Activated T-cell treated with anti-CD3 and anti-CD28 coated beads, Interleukin-2, amount 50 U/mL, for 24 hours (primary cell): ENCODE measurements at regions not wholly inside any gene's neighbourhood (a gene's known extent, or its start where the extent isn't known, plus 50 kb on each side); places are given as distances from the start of the nearest gene placed in this dataset.
"Not testable (repeated sequence)": the region's sequence is repeated elsewhere in the genome, so short reads cannot be mapped to it uniquely, and the experiment has no call there.

Experiments used
- DNase-seq: peaks from one replicate; pipeline ENCODE4 v3.0.0-alpha.2; 2020
- H3K27ac Mint-ChIP-seq: 2 replicates; pipeline ENCODE4 v1.8.0; 2020; ENCODE audit warnings: mild to moderate bottlenecking, mixed read lengths
- H3K27me3 Mint-ChIP-seq: 2 replicates; pipeline ENCODE4 v1.8.0; 2020; ENCODE audit warnings: mixed read lengths
- H3K36me3 Mint-ChIP-seq: 2 replicates; pipeline ENCODE4 v1.8.0; 2020; ENCODE audit warnings: low read depth, mixed read lengths
- H3K4me1 Mint-ChIP-seq: 2 replicates; pipeline ENCODE4 v1.8.0; 2020; ENCODE audit warnings: low read depth, mixed read lengths
- H3K4me3 Mint-ChIP-seq: 2 replicates; pipeline ENCODE4 v1.8.0; 2020; ENCODE audit warnings: mild to moderate bottlenecking, moderate library complexity, mixed read lengths
- H3K9me3 Mint-ChIP-seq: 2 replicates; pipeline ENCODE4 v1.8.0; 2020; ENCODE audit warnings: mixed read lengths

GRCh38 chr6:16020259-16020658 is 108.6 kb upstream of the MYLIP start:
- Mint-ChIP-seq H3K4me1 (no peaks in the 10 kb centered on the region), H3K9me3 (no peaks in the 10 kb centered on the region), H3K27ac (no peak overlapping the region), H3K4me3 (no peak overlapping the region), H3K36me3 (no peaks in the 10 kb centered on the region), H3K27me3 (peaks cover 11% of the 10 kb centered on the region)
- DNase-seq = no peak

DNA sequence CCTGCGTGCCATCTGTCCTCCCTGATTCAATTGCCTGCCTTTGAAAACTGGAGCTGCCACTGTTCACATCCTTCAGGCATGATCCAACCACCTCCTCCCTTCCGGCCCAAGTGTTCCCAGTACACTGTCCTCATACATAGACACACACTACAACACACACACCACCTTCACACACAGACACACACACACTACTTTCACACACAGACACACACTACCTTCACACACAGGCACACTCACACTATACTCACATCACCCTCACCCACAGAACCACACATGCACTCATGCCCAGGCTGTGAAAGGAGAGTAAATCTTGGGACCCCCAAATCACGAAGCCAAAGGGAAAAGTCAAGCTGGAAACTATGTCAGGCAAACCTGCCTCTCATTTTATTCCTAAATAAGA is 109.4 kb upstream of the MYLIP start:
- no peak overlapping the region for H3K4me3 Mint-ChIP-seq
- H3K27ac Mint-ChIP-seq = no peak overlapping the region
- H3K4me1 Mint-ChIP-seq = no peaks in the 10 kb centered on the region
- no peak for DNase-seq
- no peaks in the 10 kb centered on the region for H3K36me3 Mint-ChIP-seq
- no peaks in the 10 kb centered on the region for H3K9me3 Mint-ChIP-seq
- peaks cover 11% of the 10 kb centered on the region for H3K27me3 Mint-ChIP-seq

GRCh38 chr6:16018626-16019025 is 110.3 kb upstream of the MYLIP start:
- no peaks in the 10 kb centered on the region for H3K9me3 Mint-ChIP-seq
- no peak for DNase-seq
- peaks cover 7% of the 10 kb centered on the region for H3K27me3 Mint-ChIP-seq
- no peaks in the 10 kb centered on the region for H3K4me1 Mint-ChIP-seq
- H3K27ac Mint-ChIP-seq = no peak overlapping the region
- H3K36me3 Mint-ChIP-seq = no peaks in the 10 kb centered on the region
- no peak overlapping the region for H3K4me3 Mint-ChIP-seq

DNA sequence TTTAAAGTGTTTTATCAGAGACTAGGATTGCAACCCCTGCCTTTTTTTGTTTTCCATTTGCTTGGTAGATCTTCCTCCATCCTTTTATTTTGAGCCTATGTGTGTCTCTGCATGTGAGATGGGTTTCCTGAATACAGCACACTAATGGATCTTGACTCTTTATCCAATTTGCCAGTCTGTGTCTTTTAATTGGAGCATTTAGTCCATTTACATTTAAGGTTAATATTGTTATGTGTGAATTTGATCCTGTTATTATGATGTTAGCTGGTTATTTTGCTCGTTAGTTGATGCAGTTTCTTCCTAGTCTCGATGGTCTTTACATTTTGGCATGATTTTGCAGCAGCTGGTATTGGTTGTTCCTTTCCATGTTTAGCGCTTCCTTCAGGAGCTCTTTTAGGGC is 114.6 kb upstream of the MYLIP start:
- H3K27me3 Mint-ChIP-seq, H3K9me3 Mint-ChIP-seq, H3K27ac Mint-ChIP-seq: not testable (repeated sequence)

GRCh38 chr6:16007146-16007545 is 121.7 kb upstream of the MYLIP start:
- Mint-ChIP-seq H3K27me3 (peaks cover 26% of the 10 kb centered on the region), H3K4me3 (no peak overlapping the region), H3K36me3 (no peaks in the 10 kb centered on the region), H3K27ac (no peak overlapping the region), H3K9me3 (peaks cover 2% of the 10 kb centered on the region), H3K4me1 (no peaks in the 10 kb centered on the region)
- DNase-seq = no peak

More for the DNA sequence above, 114.6 kb upstream of the MYLIP start:
- not testable (repeated sequence) for H3K4me1 Mint-ChIP-seq, H3K4me3 Mint-ChIP-seq, DNase-seq, H3K36me3 Mint-ChIP-seq

DNA sequence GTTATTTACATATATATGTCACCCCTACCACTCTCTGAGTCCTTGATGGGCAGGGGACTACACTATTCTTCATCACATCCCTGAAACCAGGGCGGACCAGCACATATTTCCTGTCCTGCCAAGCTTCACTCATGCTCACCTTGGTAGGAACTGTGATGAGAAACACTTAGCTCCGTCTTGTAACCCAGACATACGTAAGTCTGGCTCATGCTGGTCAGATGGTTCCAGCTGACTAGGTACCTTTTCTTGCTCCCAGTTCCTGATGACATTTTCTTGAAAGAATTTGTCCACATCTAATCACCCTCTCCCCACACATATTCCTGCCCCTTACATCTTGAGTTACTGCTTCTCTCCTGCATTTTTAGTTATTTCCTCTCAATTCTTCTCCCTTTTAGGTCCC is 122.2 kb upstream of the MYLIP start:
- no peaks in the 10 kb centered on the region for H3K4me1 Mint-ChIP-seq
- H3K27ac Mint-ChIP-seq = no peak overlapping the region

GRCh38 chr6:16004934-16005679 is 123.8 kb upstream of the MYLIP start:
- Mint-ChIP-seq H3K9me3 (peaks cover 2% of the 10 kb centered on the region), H3K27me3 (peaks cover 28% of the 10 kb centered on the region), H3K4me1 (no peaks in the 10 kb centered on the region), H3K36me3 (no peaks in the 10 kb centered on the region), H3K27ac (no peak overlapping the region), H3K4me3 (no peak overlapping the region)
- no peak for DNase-seq

More for the DNA sequence above, 122.2 kb upstream of the MYLIP start:
- H3K27me3 Mint-ChIP-seq = peaks cover 26% of the 10 kb centered on the region
- H3K9me3 Mint-ChIP-seq = peaks cover 2% of the 10 kb centered on the region
- H3K36me3 Mint-ChIP-seq = no peaks in the 10 kb centered on the region
- H3K4me3 Mint-ChIP-seq = no peak overlapping the region
- DNase-seq = no peak

DNA sequence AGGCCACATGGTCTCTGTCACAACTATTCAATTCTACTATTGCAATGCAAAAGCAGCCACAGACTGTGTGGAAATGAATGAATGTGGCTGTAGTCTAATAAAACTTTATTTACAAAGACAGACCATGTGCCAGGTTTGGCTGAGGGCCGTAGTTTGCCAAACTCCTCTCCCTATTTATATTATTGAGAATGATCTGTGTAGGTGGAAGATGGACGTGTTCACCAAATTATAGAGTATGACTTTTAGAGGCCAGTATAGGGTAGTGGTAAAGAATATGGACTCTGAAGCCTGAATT is 125.7 kb upstream of the MYLIP start:
- H3K4me1 Mint-ChIP-seq = no peaks in the 10 kb centered on the region
- DNase-seq = no peak
- H3K36me3 Mint-ChIP-seq = no peaks in the 10 kb centered on the region
- H3K9me3 Mint-ChIP-seq = no peaks in the 10 kb centered on the region
- H3K27ac Mint-ChIP-seq = no peak overlapping the region
- no peak overlapping the region for H3K4me3 Mint-ChIP-seq
- peaks cover 28% of the 10 kb centered on the region for H3K27me3 Mint-ChIP-seq

DNA sequence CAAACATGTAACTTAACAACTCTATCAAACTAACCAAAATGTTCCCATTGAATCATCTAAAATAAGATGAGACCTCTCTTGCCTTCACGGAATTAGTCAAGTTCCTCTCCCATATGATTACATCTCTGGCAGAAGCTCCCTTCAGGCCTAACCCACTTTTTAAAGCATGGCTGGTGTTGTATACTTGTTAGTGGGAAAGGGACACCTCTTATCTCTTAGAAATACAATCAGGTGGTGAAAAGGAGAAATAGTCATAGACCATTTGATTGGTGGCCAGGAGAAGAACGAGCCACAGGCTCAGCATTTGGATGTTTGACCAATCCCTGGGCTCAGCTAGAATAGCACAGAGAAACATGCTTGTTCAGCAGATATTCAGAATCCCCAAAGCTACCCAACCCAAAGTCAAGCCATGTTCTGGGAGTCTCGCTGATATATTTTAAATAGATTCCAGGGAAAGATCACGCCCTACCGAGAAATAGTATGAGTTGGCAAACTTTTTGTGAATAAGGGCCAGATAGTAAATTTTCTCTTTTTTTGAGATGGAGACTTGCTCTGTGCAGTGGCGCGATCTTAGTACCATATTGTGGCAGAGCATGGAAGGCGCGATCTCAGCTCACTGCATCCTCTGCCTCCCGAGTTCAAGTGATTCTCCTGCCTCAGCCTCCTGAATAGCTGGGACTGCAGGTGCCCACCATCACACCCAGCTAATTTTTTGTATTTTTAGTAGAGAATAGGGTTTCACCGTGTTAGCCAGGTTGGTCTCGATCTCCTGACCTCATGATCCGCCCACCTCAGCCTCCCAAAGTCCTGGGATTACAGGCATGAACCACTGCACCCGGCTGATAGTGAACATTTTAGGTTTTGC is 126.3 kb upstream of the MYLIP start:
- no peaks in the 10 kb centered on the region for H3K4me1 Mint-ChIP-seq
- H3K4me3 Mint-ChIP-seq = no peak overlapping the region
- H3K9me3 Mint-ChIP-seq = no peaks in the 10 kb centered on the region
- no peak for DNase-seq
- H3K27me3 Mint-ChIP-seq = peaks cover 31% of the 10 kb centered on the region
- no peaks in the 10 kb centered on the region for H3K36me3 Mint-ChIP-seq
- no peak overlapping the region for H3K27ac Mint-ChIP-seq

DNA sequence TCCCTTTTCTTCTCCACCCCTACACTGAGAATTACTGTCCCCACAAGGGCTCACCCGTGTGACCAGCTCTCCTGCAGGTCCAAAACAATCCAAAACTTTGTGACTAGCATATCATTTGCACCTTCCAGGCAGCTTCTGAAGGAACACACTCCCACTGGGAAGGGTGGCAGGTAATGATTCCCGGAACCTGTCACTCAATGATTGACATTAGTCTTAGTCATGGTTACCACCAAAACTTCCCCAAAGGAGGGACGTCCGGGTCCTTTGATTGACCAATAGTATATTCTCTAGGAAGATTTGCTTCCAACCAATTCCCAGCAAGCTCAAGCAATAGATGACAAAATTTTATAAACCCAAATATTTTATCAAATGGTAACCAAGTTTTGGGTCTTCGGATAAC is 127.7 kb upstream of the MYLIP start:
- no peak overlapping the region for H3K4me3 Mint-ChIP-seq
- no peaks in the 10 kb centered on the region for H3K36me3 Mint-ChIP-seq
- H3K27ac Mint-ChIP-seq = no peak overlapping the region
- H3K4me1 Mint-ChIP-seq = no peaks in the 10 kb centered on the region
- DNase-seq = no peak
- no peaks in the 10 kb centered on the region for H3K9me3 Mint-ChIP-seq
- H3K27me3 Mint-ChIP-seq = peaks cover 25% of the 10 kb centered on the region

GRCh38 chr6:15999201-15999600 is 129.7 kb upstream of the MYLIP start:
- no peaks in the 10 kb centered on the region for H3K36me3 Mint-ChIP-seq
- H3K27ac Mint-ChIP-seq = no peak overlapping the region
- no peak overlapping the region for H3K4me3 Mint-ChIP-seq

DNA sequence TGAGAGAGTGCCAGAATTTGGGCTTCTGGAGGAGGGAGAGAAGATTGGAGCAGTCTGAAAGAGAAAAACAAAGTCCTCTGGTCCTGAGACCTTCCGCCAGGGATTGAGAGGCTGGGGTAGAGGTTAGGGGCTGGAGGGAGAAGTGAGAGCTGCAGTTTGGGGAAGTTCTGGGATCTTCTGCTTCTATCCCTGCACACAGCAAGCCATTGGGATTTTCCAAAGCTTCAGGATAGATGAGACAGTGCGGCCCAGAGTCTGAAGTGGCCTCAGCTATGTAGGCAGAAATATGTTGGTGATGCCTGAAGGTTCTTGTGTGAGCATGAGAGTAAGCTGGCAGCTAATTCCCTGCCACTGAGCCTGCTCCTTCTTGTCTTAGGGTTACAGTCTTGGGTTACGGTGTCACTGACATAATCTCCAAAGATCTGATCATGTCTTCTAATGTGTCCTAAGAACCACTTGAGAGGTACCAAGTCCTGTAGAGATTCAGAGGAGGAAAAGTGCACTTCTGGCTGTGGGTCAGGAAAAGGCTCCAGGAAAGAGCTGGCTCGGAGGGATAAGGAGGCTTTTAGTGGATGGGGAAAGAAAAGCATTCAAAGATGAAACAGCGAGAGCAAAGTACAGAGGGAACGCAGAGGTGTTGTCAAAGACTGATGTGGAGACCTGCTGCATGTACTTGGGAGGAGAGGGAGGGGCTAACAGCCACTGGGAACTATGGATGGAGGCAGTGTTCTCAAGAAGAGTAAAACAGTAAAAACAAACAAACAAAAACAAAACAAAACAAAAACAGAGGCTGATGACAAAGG is 131.1 kb upstream of the MYLIP start:
- no peaks in the 10 kb centered on the region for H3K9me3 Mint-ChIP-seq
- no peak for DNase-seq
- H3K4me1 Mint-ChIP-seq = peaks cover 3% of the 10 kb centered on the region
- H3K4me3 Mint-ChIP-seq = no peak overlapping the region
- no peak overlapping the region for H3K27ac Mint-ChIP-seq
- no peaks in the 10 kb centered on the region for H3K36me3 Mint-ChIP-seq
- peaks cover 6% of the 10 kb centered on the region for H3K27me3 Mint-ChIP-seq

More at GRCh38 chr6:15999201-15999600, 129.7 kb upstream of the MYLIP start:
- Mint-ChIP-seq H3K9me3 (no peaks in the 10 kb centered on the region), H3K4me1 (peaks cover 3% of the 10 kb centered on the region), H3K27me3 (peaks cover 14% of the 10 kb centered on the region)
- no peak for DNase-seq

GRCh38 chr6:15996030-15996429 is 132.9 kb upstream of the MYLIP start:
- Mint-ChIP-seq H3K36me3 (no peaks in the 10 kb centered on the region), H3K27me3 (peaks cover 6% of the 10 kb centered on the region), H3K4me1 (peaks cover 3% of the 10 kb centered on the region), H3K9me3 (no peaks in the 10 kb centered on the region), H3K27ac (no peak overlapping the region), H3K4me3 (no peak overlapping the region)
- DNase-seq = no peak

DNA sequence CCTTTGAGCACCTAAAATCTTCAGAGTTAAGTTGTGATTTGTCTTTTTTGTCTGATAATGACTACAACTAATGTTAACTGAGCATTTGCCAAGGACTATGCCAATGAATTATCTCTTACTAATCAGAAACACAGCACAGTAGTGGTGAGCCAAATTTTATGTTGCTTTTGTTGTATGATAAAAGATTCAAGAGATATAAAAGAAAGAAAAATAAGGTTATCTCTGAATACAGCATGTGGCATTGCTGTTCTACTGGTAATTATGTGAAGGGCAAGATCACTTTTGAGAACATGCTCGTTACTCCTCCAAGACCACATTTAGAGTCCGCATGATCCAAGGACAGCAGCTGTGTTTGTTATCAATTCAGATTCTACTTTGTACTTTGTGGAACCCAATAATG is 133.4 kb upstream of the MYLIP start:
- no peak for DNase-seq
- H3K27me3 Mint-ChIP-seq = peaks cover 5% of the 10 kb centered on the region
- H3K4me1 Mint-ChIP-seq = peaks cover 3% of the 10 kb centered on the region
- no peak overlapping the region for H3K27ac Mint-ChIP-seq
- H3K36me3 Mint-ChIP-seq = no peaks in the 10 kb centered on the region
- H3K4me3 Mint-ChIP-seq = no peak overlapping the region
- no peaks in the 10 kb centered on the region for H3K9me3 Mint-ChIP-seq
